ENCODE measurements at regions not wholly inside any gene's neighbourhood (a gene's known extent, or its start where the extent isn't known, plus 50 kb on each side); places are given as distances from the start of the nearest gene placed in this dataset.

GRCh38 chr6:8494730-8495129 is 59.4 kb upstream of the SLC35B3 start:
- H3K36me3 ChIP-seq (ENCODE audit: control insufficient read depth in 4 of 4, insufficient read depth in 3 of 4, low read depth in 1 of 4, low read length in 3 of 4) = no peaks in the 10 kb centered on the region
- no peaks in the 10 kb centered on the region for H3K4me1 ChIP-seq (ENCODE audit: control insufficient read depth in 4 of 4, insufficient read depth in 4 of 4, low read length in 3 of 4)
- H3K9ac ChIP-seq (ENCODE audit: low read depth in 1 of 2, low read length in 2 of 2) = no peak overlapping the region
- TF ChIP-seq FOXA1 (IDR thresholded peaks at IDR 0.05) (no peak), GABPA (IDR thresholded peaks at IDR 0.05 in 1 of 2, conservative IDR thresholded peaks at IDR 0.05 in 1 of 2) (no peak), JUND (IDR thresholded peaks at IDR 0.05) (no peak), RAD21 (IDR thresholded peaks at IDR 0.05) (no peak), HNF4G (IDR thresholded peaks at IDR 0.05) (no peak), YY1 (IDR thresholded peaks at IDR 0.05) (no peak), CTCF (IDR thresholded peaks at IDR 0.05; ENCODE audit: low read depth, low read length, missing input control) (no peak), NR2F2 (IDR thresholded peaks at IDR 0.05) (no peak), SP1 (IDR thresholded peaks at IDR 0.05) (no peak), MAX (IDR thresholded peaks at IDR 0.05) (no peak), TAF1 (conservative IDR thresholded peaks at IDR 0.05) (no peak), REST (IDR thresholded peaks at IDR 0.05) (no peak), ATF3 (IDR thresholded peaks at IDR 0.05) (no peak), FOXA2 (IDR thresholded peaks at IDR 0.05) (no peak), RXRA (IDR thresholded peaks at IDR 0.05) (no peak), HNF4A (conservative IDR thresholded peaks at IDR 0.05) (no peak), ZBTB33 (IDR thresholded peaks at IDR 0.05) (no peak), EGR1 (IDR thresholded peaks at IDR 0.05; ENCODE audit: low read depth in 2 of 2) (no peak)
- H3K27ac ChIP-seq (ENCODE audit: low read depth in 1 of 2, low read length in 2 of 2) = no peak overlapping the region
- 79% methylated on average over 5 of the region's 5 CpGs for WGBS
- no peaks in the 10 kb centered on the region for H3K9me3 ChIP-seq (ENCODE audit: control insufficient read depth in 4 of 4, low read length in 3 of 4)
- no peaks in the 10 kb centered on the region for H3K27me3 ChIP-seq (ENCODE audit: control insufficient read depth in 4 of 4, insufficient read depth in 4 of 4, low read length in 3 of 4)
- DNase-seq (ENCODE audit: low spot score) = no peak
- no peak overlapping the region for H3K4me3 ChIP-seq (ENCODE audit: low read depth in 1 of 3, low read length in 3 of 3)

Measured in liver (tissue), 8 donors.